KMS-11 (cell line): ENCODE measurements at regions not wholly inside any gene's neighbourhood (a gene's known extent, or its start where the extent isn't known, plus 50 kb on each side); places are given as distances from the start of the nearest gene placed in this dataset.

Source experiments
- H2AFZ ChIP-seq: fragments of 200-600 bp; sonication (generic); 2 replicates; pipeline ENCODE4 v1.6.1; 2016; ENCODE audit warnings: antibody characterized with exemption, mixed run types, low read depth
- H3K27ac ChIP-seq: fragments of 200-600 bp; sonication (generic); 2 replicates; pipeline ENCODE4 v1.6.1; 2016; ENCODE audit warnings: mild to moderate bottlenecking, mixed run types
- H3K27me3 ChIP-seq: fragments of 200-600 bp; sonication (generic); 2 replicates; pipeline ENCODE4 v1.6.1; 2017; ENCODE audit warnings: mild to moderate bottlenecking, low read depth, mixed run types, moderate library complexity; ENCODE audit not compliant: insufficient read depth
- H3K36me3 ChIP-seq: fragments of 200-600 bp; sonication (generic); 2 replicates; pipeline ENCODE4 v1.6.1; 2017; ENCODE audit warnings: mild to moderate bottlenecking, mixed run types; ENCODE audit not compliant: insufficient read depth
- H3K4me1 ChIP-seq: fragments of 200-600 bp; sonication (generic); 2 replicates; pipeline ENCODE4 v1.6.1; 2016; ENCODE audit warnings: mild to moderate bottlenecking, low read depth, mixed run types; ENCODE audit not compliant: poor library complexity, severe bottlenecking
- H3K4me2 ChIP-seq: fragments of 200-600 bp; sonication (generic); 2 replicates; pipeline ENCODE4 v1.7.0; 2016; ENCODE audit warnings: mild to moderate bottlenecking, mixed run types
- H3K4me3 ChIP-seq: fragments of 200-600 bp; sonication (generic); IDR thresholded peaks from 2 replicates; pipeline ENCODE4 v1.6.1; 2017; ENCODE audit warnings: low read depth, low read length, mixed read lengths; ENCODE audit not compliant: insufficient read depth
- H3K79me2 ChIP-seq: fragments of 200-600 bp; sonication (generic); 2 replicates; pipeline ENCODE4 v1.6.1; 2016; ENCODE audit warnings: low read depth, mixed run types; ENCODE audit not compliant: insufficient read depth
- H3K9ac ChIP-seq: fragments of 200-600 bp; sonication (generic); 2 replicates; pipeline ENCODE4 v1.6.1; 2016; ENCODE audit warnings: mild to moderate bottlenecking, mixed run types
- H4K20me1 ChIP-seq: fragments of 200-600 bp; sonication (generic); 2 replicates; pipeline ENCODE4 v1.6.1; 2016; ENCODE audit warnings: mild to moderate bottlenecking, mixed run types; ENCODE audit not compliant: insufficient read depth
- TF ChIP-seq, protein P1 (sequence below): fragments of 200-600 bp; sonication (generic); conservative IDR thresholded peaks from 2 replicates; pipeline ENCODE4 v1.6.1; 2017; ENCODE audit warnings: low read depth, mild to moderate bottlenecking, antibody characterized with exemption, low read length, moderate library complexity, mixed read lengths

DNA sequence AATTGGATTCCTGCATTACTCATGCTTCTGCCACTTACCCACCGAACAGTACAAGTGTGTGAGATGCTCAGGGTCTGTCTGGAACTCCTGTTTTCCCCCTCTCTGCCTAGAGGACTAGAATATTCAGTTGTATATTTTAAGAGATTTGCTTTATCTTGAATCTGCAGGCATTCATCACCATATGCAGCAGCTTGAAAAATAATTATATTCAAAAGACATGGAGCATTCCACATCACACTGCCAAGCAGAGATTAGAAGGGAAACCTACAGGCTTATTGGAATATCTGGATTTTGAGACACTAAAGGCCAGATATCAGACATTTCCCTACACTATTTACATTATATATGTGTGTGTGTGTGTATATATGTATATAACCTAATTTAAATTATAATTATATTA lies 382.8 kb upstream of the POM121L12 start:
- Histone ChIP-seq H2AFZ (no peak overlapping the region), H3K36me3 (no peaks in the 10 kb centered on the region)

DNA sequence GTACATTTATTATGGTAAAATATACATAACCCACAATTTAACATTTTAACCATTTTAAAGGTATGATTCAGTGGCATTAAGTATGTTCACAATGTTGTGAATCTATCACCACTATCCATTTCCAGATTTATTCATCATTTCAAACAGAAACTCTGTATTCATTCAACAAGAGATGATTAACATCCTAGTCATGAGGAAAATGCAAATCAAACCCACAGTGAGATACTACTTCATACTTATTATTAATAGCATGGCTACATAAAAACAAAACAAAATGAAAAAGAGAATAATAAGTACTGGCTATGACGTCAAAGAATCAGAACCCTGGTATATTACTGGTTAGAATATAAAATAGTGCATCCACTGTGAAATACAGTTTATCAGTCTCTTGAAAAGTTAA lies 386.6 kb upstream of the POM121L12 start:
- Histone ChIP-seq H3K4me3 (no peak overlapping the region), H4K20me1 (no peaks in the 10 kb centered on the region), H3K4me1 (no peaks in the 10 kb centered on the region), H3K27ac (no peak overlapping the region), H3K9ac (no peak overlapping the region), H3K36me3 (no peaks in the 10 kb centered on the region), H3K4me2 (no peak overlapping the region), H3K27me3 (no peaks in the 10 kb centered on the region), H3K79me2 (no peaks in the 10 kb centered on the region), H2AFZ (no peak overlapping the region)
- TF ChIP-seq, protein P1, sequence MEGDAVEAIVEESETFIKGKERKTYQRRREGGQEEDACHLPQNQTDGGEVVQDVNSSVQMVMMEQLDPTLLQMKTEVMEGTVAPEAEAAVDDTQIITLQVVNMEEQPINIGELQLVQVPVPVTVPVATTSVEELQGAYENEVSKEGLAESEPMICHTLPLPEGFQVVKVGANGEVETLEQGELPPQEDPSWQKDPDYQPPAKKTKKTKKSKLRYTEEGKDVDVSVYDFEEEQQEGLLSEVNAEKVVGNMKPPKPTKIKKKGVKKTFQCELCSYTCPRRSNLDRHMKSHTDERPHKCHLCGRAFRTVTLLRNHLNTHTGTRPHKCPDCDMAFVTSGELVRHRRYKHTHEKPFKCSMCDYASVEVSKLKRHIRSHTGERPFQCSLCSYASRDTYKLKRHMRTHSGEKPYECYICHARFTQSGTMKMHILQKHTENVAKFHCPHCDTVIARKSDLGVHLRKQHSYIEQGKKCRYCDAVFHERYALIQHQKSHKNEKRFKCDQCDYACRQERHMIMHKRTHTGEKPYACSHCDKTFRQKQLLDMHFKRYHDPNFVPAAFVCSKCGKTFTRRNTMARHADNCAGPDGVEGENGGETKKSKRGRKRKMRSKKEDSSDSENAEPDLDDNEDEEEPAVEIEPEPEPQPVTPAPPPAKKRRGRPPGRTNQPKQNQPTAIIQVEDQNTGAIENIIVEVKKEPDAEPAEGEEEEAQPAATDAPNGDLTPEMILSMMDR: no peak

More for the DNA sequence above, 382.8 kb upstream of the POM121L12 start:
- Histone ChIP-seq H3K79me2 (no peaks in the 10 kb centered on the region), H3K27ac (no peak overlapping the region), H3K27me3 (no peaks in the 10 kb centered on the region), H3K4me2 (no peak overlapping the region), H3K4me1 (no peaks in the 10 kb centered on the region), H3K4me3 (no peak overlapping the region), H4K20me1 (no peaks in the 10 kb centered on the region), H3K9ac (no peak overlapping the region)
- TF ChIP-seq, protein P1: no peak

GRCh38 chr7:52647046-52647445 lies 388.4 kb upstream of the POM121L12 start:
- H3K4me1 ChIP-seq: no peaks in the 10 kb centered on the region
- H3K27ac ChIP-seq: no peak overlapping the region
- no peak overlapping the region for H3K4me2 ChIP-seq
- no peaks in the 10 kb centered on the region for H3K79me2 ChIP-seq
- no peaks in the 10 kb centered on the region for H4K20me1 ChIP-seq
- no peaks in the 10 kb centered on the region for H3K27me3 ChIP-seq
- H3K4me3 ChIP-seq: no peak overlapping the region
- H2AFZ ChIP-seq: no peak overlapping the region
- H3K9ac ChIP-seq: no peak overlapping the region
- TF ChIP-seq, protein P1: no peak
- no peaks in the 10 kb centered on the region for H3K36me3 ChIP-seq

DNA sequence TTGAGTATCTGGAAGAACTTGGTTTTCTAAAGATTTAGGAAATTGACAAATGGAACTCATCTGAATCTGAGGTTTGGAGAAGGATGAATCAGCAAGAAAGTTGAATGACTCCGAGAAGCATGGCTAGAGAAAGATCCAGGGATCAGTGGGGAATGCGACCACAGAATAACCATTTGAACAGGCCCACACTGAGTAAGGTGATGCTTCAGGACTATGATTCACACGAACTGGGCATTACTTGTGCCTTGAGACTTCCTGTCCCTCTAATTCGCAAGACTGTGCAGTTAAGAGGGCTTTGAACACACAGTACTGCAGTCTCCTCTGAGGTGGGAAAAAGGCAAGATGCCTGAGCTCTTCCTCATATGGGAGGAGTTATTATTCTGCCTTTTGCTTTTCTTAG lies 395.5 kb upstream of the POM121L12 start:
- H3K4me1 ChIP-seq: no peaks in the 10 kb centered on the region
- H3K36me3 ChIP-seq: no peaks in the 10 kb centered on the region
- H3K79me2 ChIP-seq: no peaks in the 10 kb centered on the region
- no peak overlapping the region for H2AFZ ChIP-seq
- H3K9ac ChIP-seq: no peak overlapping the region
- no peak overlapping the region for H3K4me2 ChIP-seq
- TF ChIP-seq, protein P1: no peak
- no peak overlapping the region for H3K27ac ChIP-seq
- no peaks in the 10 kb centered on the region for H3K27me3 ChIP-seq
- H3K4me3 ChIP-seq: no peak overlapping the region
- no peaks in the 10 kb centered on the region for H4K20me1 ChIP-seq
